Breast epithelium (tissue), 4 donors: ENCODE measurements at regions not wholly inside any gene's neighbourhood (a gene's known extent, or its start where the extent isn't known, plus 50 kb on each side); places are given as distances from the start of the nearest gene placed in this dataset.

ENCODE experiments used
- DNase-seq, 2 donors: peaks; one replicate each; pipeline ENCODE4 v3.0.0-alpha.2; 2019; ENCODE audit warnings: low spot score in 2 of 2
- H3K27ac ChIP-seq, 2 donors: fragments of 200-600 bp; sonication (generic) in 1 of 2; one replicate each; pipeline ENCODE4 v1.5.1; 2016 to 2019; ENCODE audit warnings: mild to moderate bottlenecking in 1 of 2
- H3K27me3 ChIP-seq, 2 donors: fragments of 200-600 bp; sonication (generic) in 1 of 2; one replicate each; pipeline versions ENCODE4 v1.5.1 to v1.6.0; 2017 to 2019; ENCODE audit warnings: control low read depth in 1 of 2, mild to moderate bottlenecking in 1 of 2
- H3K36me3 ChIP-seq: fragments of 200-600 bp; one replicate; pipeline ENCODE4 v1.5.1; 2019
- H3K4me1 ChIP-seq, 2 donors: fragments of 200-600 bp; sonication (generic); one replicate each; pipeline ENCODE4 v1.5.1; 2016 to 2019; ENCODE audit warnings: control low read depth in 1 of 2
- H3K4me3 ChIP-seq, 3 donors: fragments of 200-600 bp; sonication (generic); 1 replicate in 2 of 3; 2 replicates in 1 of 3; pipeline ENCODE4 v1.5.1; 2016 to 2019; ENCODE audit warnings: mild to moderate bottlenecking in 3 of 3, moderate library complexity in 2 of 3
- H3K9me3 ChIP-seq, 2 donors: fragments of 200-600 bp; sonication (generic) in 1 of 2; one replicate each; pipeline ENCODE4 v1.5.1; 2016 to 2019; ENCODE audit warnings: control low read depth in 1 of 2
- CTCF ChIP-seq, 3 donors: fragments of 450-650 bp; IDR thresholded peaks; one replicate each; pipeline ENCODE4 v1.5.1; 2016 to 2017; ENCODE audit warnings: antibody characterized with exemption in 3 of 3, mild to moderate bottlenecking in 3 of 3, moderate library complexity in 3 of 3
- POLR2A ChIP-seq: fragments of 450-650 bp; IDR thresholded peaks from one replicate; pipeline ENCODE4 v1.6.1; 2016; ENCODE audit warnings: antibody characterized with exemption, mild to moderate bottlenecking, moderate library complexity
- POLR2AphosphoS5 ChIP-seq, 3 donors: sonication (generic); formaldehyde crosslinking; IDR thresholded peaks; one replicate each; pipeline ENCODE4 v1.6.1; 2017; ENCODE audit warnings: antibody characterized with exemption in 3 of 3
- intact Hi-C: fragments of 100-400 bp; cut with DNase I; formaldehyde crosslinking; loops from one replicate; pipeline ENCODE4 v1.15.1; 2023; ENCODE audit warnings: low total_unique reads

DNA sequence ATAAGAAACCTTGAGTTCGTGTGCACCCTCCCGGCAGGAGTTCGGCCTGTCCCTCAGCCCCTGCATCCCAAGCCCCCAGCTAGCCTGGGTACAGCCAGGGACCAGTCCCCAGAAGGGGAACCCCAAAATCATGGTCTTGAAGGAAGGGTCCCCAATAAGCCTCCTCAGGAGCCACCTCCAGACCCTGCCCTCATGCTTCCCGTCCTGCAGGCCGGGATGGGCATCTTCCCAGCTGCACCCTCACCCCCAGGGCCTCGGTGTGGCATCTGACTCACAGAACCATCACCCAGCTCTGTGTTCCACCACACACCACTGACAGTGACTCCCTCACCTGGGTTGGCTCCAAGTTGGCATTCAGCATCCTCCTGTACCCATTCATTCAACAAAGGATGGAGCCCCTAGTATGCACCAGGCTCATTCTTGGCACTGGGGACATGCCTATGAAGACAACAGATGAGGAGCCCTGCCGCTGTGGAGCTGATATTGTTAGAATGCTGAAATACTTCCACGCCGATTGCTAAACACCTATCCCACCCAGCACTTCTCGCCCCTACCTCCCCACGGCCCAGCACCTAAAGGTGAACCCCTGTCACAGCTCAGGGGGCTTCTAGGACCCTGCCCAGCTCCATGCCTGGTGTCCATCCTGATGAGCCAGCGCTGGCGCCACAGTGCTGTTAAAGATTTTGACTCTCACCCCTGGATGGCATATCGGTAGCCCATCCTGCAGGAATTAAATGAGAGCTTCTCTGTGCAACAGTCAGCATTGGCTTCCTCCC lies 77.8 kb downstream of the BUD13 start:
- Histone ChIP-seq H3K9me3 (no peaks in the 10 kb centered on the region), H3K27me3 (peaks cover 0 to 16% of the 10 kb centered on the region in 2 donors), H3K4me3 (no peak overlapping the region), H3K36me3 (no peaks in the 10 kb centered on the region), H3K4me1 (no peaks in the 10 kb centered on the region), H3K27ac (no peak overlapping the region)
- DNase-seq: peak in 1 of 2 donors; percentile 34
- TF ChIP-seq CTCF (IDR thresholded peaks at IDR 0.05) (no peak), POLR2A (no peak), POLR2AphosphoS5 (IDR thresholded peaks at IDR 0.05) (no peak)
- intact Hi-C loops: no loop called here

GRCh38 chr11:116694349-116694725 lies 78.5 kb downstream of the BUD13 start:
- TF ChIP-seq POLR2A (no peak), CTCF (IDR thresholded peaks at IDR 0.05) (no peak)
- intact Hi-C loops: no loop called here
- Histone ChIP-seq H3K27me3 (peaks cover 0 to 16% of the 10 kb centered on the region in 2 donors), H3K9me3 (no peaks in the 10 kb centered on the region), H3K4me3 (no peak overlapping the region), H3K27ac (no peak overlapping the region), H3K4me1 (no peaks in the 10 kb centered on the region), H3K36me3 (no peaks in the 10 kb centered on the region)
- no peak for DNase-seq

GRCh38 chr11:116693593-116694348 lies 79.0 kb downstream of the BUD13 start:
- Histone ChIP-seq H3K9me3 (no peaks in the 10 kb centered on the region), H3K27me3 (peaks cover 0 to 16% of the 10 kb centered on the region in 2 donors), H3K4me1 (no peaks in the 10 kb centered on the region), H3K4me3 (no peak overlapping the region), H3K27ac (no peak overlapping the region), H3K36me3 (no peaks in the 10 kb centered on the region)
- peak in 1 of 2 donors; percentile 46 for DNase-seq
- no peak for TF ChIP-seq POLR2A
- no peak for TF ChIP-seq POLR2AphosphoS5 (IDR thresholded peaks at IDR 0.05)
- no peak for TF ChIP-seq CTCF (IDR thresholded peaks at IDR 0.05)
- intact Hi-C loops: no loop called here

- peak in 1 of 2 donors; percentile 45 for DNase-seq
- no peaks in the 10 kb centered on the region for H3K36me3 ChIP-seq
- H3K27ac ChIP-seq: no peak overlapping the region
- intact Hi-C loops: no loop called here
- no peak for TF ChIP-seq POLR2A
- no peak for TF ChIP-seq CTCF (IDR thresholded peaks at IDR 0.05)
- no peak for TF ChIP-seq POLR2AphosphoS5 (IDR thresholded peaks at IDR 0.05)
- H3K4me1 ChIP-seq: no peaks in the 10 kb centered on the region
- H3K9me3 ChIP-seq: no peaks in the 10 kb centered on the region
- H3K27me3 ChIP-seq: peaks cover 0 to 16% of the 10 kb centered on the region in 2 donors
- no peak overlapping the region for H3K4me3 ChIP-seq
Measured at GRCh38 chr11:116693102-116693570, 79.7 kb downstream of the BUD13 start.
